ENCODE measurements at regions not wholly inside any gene's neighbourhood (a gene's known extent, or its start where the extent isn't known, plus 50 kb on each side); places are given as distances from the start of the nearest gene placed in this dataset.

DNA sequence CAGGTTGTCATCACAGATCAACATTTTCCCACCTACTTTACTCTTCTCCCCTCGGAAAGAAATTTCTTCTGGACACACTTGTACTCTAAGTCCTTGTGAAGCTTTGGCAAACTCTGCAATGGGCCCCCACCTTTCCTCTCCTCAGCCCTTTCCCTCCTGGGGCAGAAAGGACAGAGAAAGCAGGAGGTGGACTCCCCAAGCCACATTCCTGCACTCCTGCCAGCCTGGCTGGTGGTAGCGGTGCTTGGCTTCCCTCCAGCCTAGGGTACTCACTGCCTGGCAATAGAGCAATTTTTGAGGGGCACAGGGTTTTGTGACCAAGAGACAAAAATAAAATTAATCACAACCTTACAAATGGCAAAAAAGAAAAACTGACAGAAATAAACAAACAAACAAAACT is 451.4 kb downstream of the ZSWIM6 start:
- TF ChIP-seq, protein P1, sequence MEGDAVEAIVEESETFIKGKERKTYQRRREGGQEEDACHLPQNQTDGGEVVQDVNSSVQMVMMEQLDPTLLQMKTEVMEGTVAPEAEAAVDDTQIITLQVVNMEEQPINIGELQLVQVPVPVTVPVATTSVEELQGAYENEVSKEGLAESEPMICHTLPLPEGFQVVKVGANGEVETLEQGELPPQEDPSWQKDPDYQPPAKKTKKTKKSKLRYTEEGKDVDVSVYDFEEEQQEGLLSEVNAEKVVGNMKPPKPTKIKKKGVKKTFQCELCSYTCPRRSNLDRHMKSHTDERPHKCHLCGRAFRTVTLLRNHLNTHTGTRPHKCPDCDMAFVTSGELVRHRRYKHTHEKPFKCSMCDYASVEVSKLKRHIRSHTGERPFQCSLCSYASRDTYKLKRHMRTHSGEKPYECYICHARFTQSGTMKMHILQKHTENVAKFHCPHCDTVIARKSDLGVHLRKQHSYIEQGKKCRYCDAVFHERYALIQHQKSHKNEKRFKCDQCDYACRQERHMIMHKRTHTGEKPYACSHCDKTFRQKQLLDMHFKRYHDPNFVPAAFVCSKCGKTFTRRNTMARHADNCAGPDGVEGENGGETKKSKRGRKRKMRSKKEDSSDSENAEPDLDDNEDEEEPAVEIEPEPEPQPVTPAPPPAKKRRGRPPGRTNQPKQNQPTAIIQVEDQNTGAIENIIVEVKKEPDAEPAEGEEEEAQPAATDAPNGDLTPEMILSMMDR (IDR thresholded peaks at IDR 0.05; ENCODE audit: low read length), result no peak
- TF ChIP-seq EZH2phosphoT487 (IDR thresholded peaks at IDR 0.05; ENCODE audit: low read length), result no peak
